GM12878 (cell line): ENCODE measurements at regions not wholly inside any gene's neighbourhood (a gene's known extent, or its start where the extent isn't known, plus 50 kb on each side); places are given as distances from the start of the nearest gene placed in this dataset.
"Not testable (repeated sequence)": the region's sequence is repeated elsewhere in the genome, so short reads cannot be mapped to it uniquely, and the experiment has no call there.

Experiments used
- ATAC-seq: fragments of 200-7000 bp; cut with Tn5 transposase; 3 replicates; pipeline ENCODE4 v1.9.1; 2020; ENCODE audit warnings: mild to moderate bottlenecking, moderate library complexity
- BruUV-seq: library from RNA; stranded (reverse); fragments of 400-500 nt; replicated peaks from 2 replicates; lab custom pipeline; 2021; lab: Mats Ljungman, UMichigan
- CTCF ChIA-PET: fragments of 300-600 bp; sonication (Branson Sonifier 250); formaldehyde crosslinking; extraction: SDS; loops from one replicate; lab custom pipeline; 2021; ENCODE audit warnings: inconsistent platforms; lab: Yijun Ruan, JAX
- POLR2A ChIA-PET: fragments of 350-600 bp; formaldehyde crosslinking; extraction: SDS; loops from one replicate; lab custom pipeline; 2021; ENCODE audit warnings: inconsistent platforms; lab: Charles Lee
- RAD21 ChIA-PET: fragments of 300-600 bp; sonication (Branson Sonifier 250); formaldehyde crosslinking; loops from one replicate; lab custom pipeline; 2023; ENCODE audit warnings: antibody characterized with exemption; ENCODE audit not compliant: unreplicated experiment; lab: Charles Lee
- SMC1A ChIA-PET: fragments of 300-600 bp; sonication (Branson Sonifier 250); formaldehyde crosslinking; loops from one replicate; lab custom pipeline; 2023; ENCODE audit not compliant: unreplicated experiment, uncharacterized antibody; lab: Charles Lee
- DNase-seq: peaks from one replicate; pipeline ENCODE4 v3.0.0-alpha.2; 2011; ENCODE audit warnings: low read depth, low spot score
- FAIRE-seq: peaks from 3 replicates; lab custom pipeline; 2011; peaks lifted over from hg19 to GRCh38; lab: Jason Lieb, UNC
- H2AFZ ChIP-seq: 2 replicates; pipeline ENCODE4 v1.6.0; 2011; ENCODE audit warnings: low read depth, low read length, control low read depth; ENCODE audit not compliant: control insufficient read depth
- H3K27ac ChIP-seq: 2 replicates; pipeline ENCODE4 v1.5.1; 2011; ENCODE audit warnings: control low read depth; ENCODE audit not compliant: control insufficient read depth, insufficient read depth
- H3K27me3 ChIP-seq, 2 experiments: replicated peaks in 1 of 2; 2 replicates each; pipeline versions ENCODE4 v1.6.0 to v1.6.1; 2011; ENCODE audit warnings: low read length in 1 of 2; ENCODE audit not compliant: control insufficient read depth in 2 of 2, insufficient read depth in 2 of 2
- H3K36me3 ChIP-seq, 2 experiments: 2 replicates each; pipeline ENCODE4 v1.5.1; 2011; ENCODE audit warnings: low read length in 1 of 2; ENCODE audit not compliant: control insufficient read depth in 2 of 2, insufficient read depth in 2 of 2
- H3K4me1 ChIP-seq: 2 replicates; pipeline ENCODE4 v1.6.1; 2011; ENCODE audit warnings: mild to moderate bottlenecking, low read length, moderate library complexity, mixed read lengths; ENCODE audit not compliant: control insufficient read depth, insufficient read depth
- H3K4me2 ChIP-seq: 2 replicates; pipeline ENCODE4 v1.6.0; 2011; ENCODE audit warnings: control low read depth; ENCODE audit not compliant: control insufficient read depth, insufficient read depth
- H3K4me3 ChIP-seq: fragments of 200-600 bp; sonication (generic); 2 replicates; pipeline ENCODE4 v1.5.1; 2016
- H3K79me2 ChIP-seq: 2 replicates; pipeline ENCODE4 v1.6.0; 2011; ENCODE audit warnings: low read length; ENCODE audit not compliant: control insufficient read depth, insufficient read depth
- H3K9ac ChIP-seq: 2 replicates; pipeline ENCODE4 v1.8.0; 2011; ENCODE audit warnings: low read length, control low read depth, mixed read lengths; ENCODE audit not compliant: control insufficient read depth, insufficient read depth
- H3K9me3 ChIP-seq: replicated peaks from 3 replicates; pipeline ENCODE4 v1.5.1; 2011; ENCODE audit warnings: mild to moderate bottlenecking, low read length; ENCODE audit not compliant: control insufficient read depth, insufficient read depth
- H4K20me1 ChIP-seq: 2 replicates; pipeline ENCODE4 v1.6.0; 2011; ENCODE audit not compliant: control insufficient read depth, insufficient read depth
- FOXK2 ChIP-seq: fragments of 450-650 bp; IDR thresholded peaks from 2 replicates; pipeline ENCODE4 v1.6.1; 2017; ENCODE audit warnings: mild to moderate bottlenecking, moderate library complexity
- HDAC6 ChIP-seq: fragments of 200-600 bp; sonication (generic); IDR thresholded peaks from one replicate; pipeline ENCODE4 v1.8.0; 2017; ENCODE audit warnings: antibody characterized with exemption; ENCODE audit not compliant: unreplicated experiment
- JUNB ChIP-seq: IDR thresholded peaks from 2 replicates; pipeline ENCODE4 v1.6.1; 2016; ENCODE audit warnings: antibody characterized with exemption, mild to moderate bottlenecking
- MTA3 ChIP-seq: IDR thresholded peaks from 2 replicates; pipeline ENCODE4 v1.6.1; 2012; ENCODE audit warnings: low read length, inconsistent platforms, borderline replicate concordance
- NR2C2 ChIP-seq: IDR thresholded peaks from 2 replicates; pipeline ENCODE4 v1.6.1; 2011; ENCODE audit warnings: borderline replicate concordance, low read depth; ENCODE audit not compliant: control insufficient read depth, insufficient read length
- SMAD5 ChIP-seq: IDR thresholded peaks from 2 replicates; pipeline ENCODE4 v1.6.1; 2016; ENCODE audit warnings: antibody characterized with exemption, low read depth
- WGBS: methylation state at CpG from one replicate; pipeline ENCODE4 v1.1.6; 2016; ENCODE audit warnings: low lambda C conversion rate; ENCODE audit not compliant: insufficient replicate concordance, insufficient coverage; ENCODE audit errors: missing lambda C conversion rate; 5-methylcytosine and 5-hydroxymethylcytosine counted together
- in situ Hi-C: fragments of 300-500 bp; cut with MboI; formaldehyde crosslinking; loops from 9 replicates; pipeline ENCODE4 v1.14.3; 2018; ENCODE audit warnings: mixed read lengths
- intact Hi-C: fragments of 100-400 bp; cut with micrococcal nuclease; formaldehyde crosslinking; loops from one replicate; pipeline ENCODE4 v1.14.2; 2022; ENCODE audit not compliant: unreplicated experiment

- H3K4me1 ChIP-seq, result no peaks in the 10 kb centered on the region
- H3K9ac ChIP-seq, result no peak overlapping the region
- in situ Hi-C loops, result no loop called here
- no peak for ATAC-seq
- H3K79me2 ChIP-seq, result no peaks in the 10 kb centered on the region
- H3K36me3 ChIP-seq, result no peaks in the 10 kb centered on the region
- intact Hi-C loops, result no loop called here
- H3K4me2 ChIP-seq, result no peak overlapping the region
- H4K20me1 ChIP-seq, result no peaks in the 10 kb centered on the region
- no peak for TF ChIP-seq SMAD5
- no peak for TF ChIP-seq NR2C2
- TF ChIP-seq HDAC6, result no peak
- no peak for TF ChIP-seq JUNB
- no peak for TF ChIP-seq FOXK2
- TF ChIP-seq MTA3, result no peak
- POLR2A ChIA-PET, result no interaction called here
- no peak overlapping the region for H3K27ac ChIP-seq
- H3K27me3 ChIP-seq, result no peaks in the 10 kb centered on the region; a peak in 1 of 4 replicates
- no peak overlapping the region for H3K4me3 ChIP-seq
- CTCF ChIA-PET, result no interaction called here
- BruUV-seq, result no TSS peak
- no peak overlapping the region for H2AFZ ChIP-seq
- WGBS, result 35% methylated on average over 3 of the region's 3 CpGs
- no peak for DNase-seq
- RAD21 ChIA-PET, result no interaction called here
- H3K9me3 ChIP-seq, result no peaks in the 10 kb centered on the region
- no peak for FAIRE-seq
- SMC1A ChIA-PET, result interaction anchor here (1.2 kb wide), 1 partner anchor 167 kb away, joined by 3 read pairs; no protein-coding TSS in a partner anchor
Observed at GRCh38 chr6:18039481-18039880, 52.0 kb upstream of the KIF13A start.

GRCh38 chr6:18038235-18038634, 50.8 kb upstream of the KIF13A start:
- DNase-seq, H2AFZ ChIP-seq, H3K9me3 ChIP-seq, H3K9ac ChIP-seq, ATAC-seq, H4K20me1 ChIP-seq, H3K36me3 ChIP-seq, BruUV-seq, RAD21 ChIA-PET, H3K27ac ChIP-seq, CTCF ChIA-PET, POLR2A ChIA-PET, FAIRE-seq, in situ Hi-C loops, H3K4me3 ChIP-seq, H3K4me2 ChIP-seq, H3K79me2 ChIP-seq, SMC1A ChIA-PET, H3K27me3 ChIP-seq, H3K4me1 ChIP-seq, intact Hi-C loops: not testable (repeated sequence)
- WGBS, result 95% methylated on average over 1 of the region's 1 CpG
